HUES6 (cell line): ENCODE measurements at regions not wholly inside any gene's neighbourhood (a gene's known extent, or its start where the extent isn't known, plus 50 kb on each side); places are given as distances from the start of the nearest gene placed in this dataset.
"Not testable (repeated sequence)": the region's sequence is repeated elsewhere in the genome, so short reads cannot be mapped to it uniquely, and the experiment has no call there.

Experiments used
- H3K27ac ChIP-seq: 2 replicates; pipeline ENCODE4 v1.7.0; 2013; ENCODE audit warnings: low read depth, mild to moderate bottlenecking, low read length, inconsistent platforms
- H3K27me3 ChIP-seq: 2 replicates; pipeline ENCODE4 v1.6.1; 2013; ENCODE audit warnings: low read length; ENCODE audit not compliant: control insufficient read depth, insufficient read depth
- H3K36me3 ChIP-seq: 2 replicates; pipeline ENCODE4 v1.6.1; 2013; ENCODE audit warnings: low read length; ENCODE audit not compliant: control insufficient read depth, insufficient read depth
- H3K4me1 ChIP-seq: 2 replicates; pipeline ENCODE4 v1.6.1; 2013; ENCODE audit warnings: low read length; ENCODE audit not compliant: control insufficient read depth, insufficient read depth
- H3K4me3 ChIP-seq: 2 replicates; pipeline ENCODE4 v1.5.1; 2013; ENCODE audit warnings: low read depth, low read length
- H3K9ac ChIP-seq: one replicate; pipeline ENCODE4 v1.6.1; 2013; ENCODE audit warnings: mild to moderate bottlenecking, low read length
- H3K9me3 ChIP-seq: 2 replicates; pipeline ENCODE4 v1.6.1; 2013; ENCODE audit warnings: low read depth, low read length; ENCODE audit not compliant: control insufficient read depth, insufficient read depth

- Histone ChIP-seq H3K9me3 (no peaks in the 10 kb centered on the region), H3K36me3 (no peaks in the 10 kb centered on the region), H3K27ac (no peak overlapping the region), H3K9ac (no peak overlapping the region), H3K4me3 (no peak overlapping the region), H3K27me3 (no peaks in the 10 kb centered on the region), H3K4me1 (no peaks in the 10 kb centered on the region)
Observed at GRCh38 chr12:25794571-25794970, 163.9 kb upstream of the RASSF8 start.

GRCh38 chr12:25796523-25797000 lies 161.9 kb upstream of the RASSF8 start:
- Histone ChIP-seq H3K4me3 (no peak overlapping the region), H3K36me3 (no peaks in the 10 kb centered on the region), H3K4me1 (no peaks in the 10 kb centered on the region), H3K27ac (no peak overlapping the region), H3K9ac (no peak overlapping the region), H3K27me3 (no peaks in the 10 kb centered on the region), H3K9me3 (no peaks in the 10 kb centered on the region)

- Histone ChIP-seq H3K4me3 (no peak overlapping the region), H3K27me3 (no peaks in the 10 kb centered on the region), H3K9me3 (no peaks in the 10 kb centered on the region), H3K9ac (no peak overlapping the region), H3K4me1 (peaks cover 3% of the 10 kb centered on the region; the same call in 1 of the 2 replicates), H3K27ac (no peak overlapping the region), H3K36me3 (no peaks in the 10 kb centered on the region)
Observed at GRCh38 chr12:25797386-25797785, 161.1 kb upstream of the RASSF8 start.

GRCh38 chr12:25797949-25798348 lies 160.5 kb upstream of the RASSF8 start:
- no peak overlapping the region for H3K4me3 ChIP-seq
- H3K4me1 ChIP-seq = peaks cover 7% of the 10 kb centered on the region; the same call in 1 of the 2 replicates
- no peaks in the 10 kb centered on the region for H3K27me3 ChIP-seq
- H3K9me3 ChIP-seq = no peaks in the 10 kb centered on the region
- H3K27ac ChIP-seq = no peak overlapping the region
- no peaks in the 10 kb centered on the region for H3K36me3 ChIP-seq
- H3K9ac ChIP-seq = no peak overlapping the region

- Histone ChIP-seq H3K4me3 (no peak overlapping the region), H3K27me3 (no peaks in the 10 kb centered on the region), H3K36me3 (no peaks in the 10 kb centered on the region), H3K9me3 (no peaks in the 10 kb centered on the region), H3K4me1 (peaks cover 12% of the 10 kb centered on the region; the same call in 1 of the 2 replicates), H3K27ac (no peak overlapping the region), H3K9ac (no peak overlapping the region)
Observed at GRCh38 chr12:25800101-25800500, 158.4 kb upstream of the RASSF8 start.

GRCh38 chr12:25801734-25802133 lies 156.7 kb upstream of the RASSF8 start:
- Histone ChIP-seq H3K36me3 (no peaks in the 10 kb centered on the region), H3K27ac (no peak overlapping the region), H3K9me3 (no peaks in the 10 kb centered on the region), H3K9ac (no peak overlapping the region), H3K4me3 (no peak overlapping the region), H3K27me3 (no peaks in the 10 kb centered on the region), H3K4me1 (peaks cover 12% of the 10 kb centered on the region; the same call in 1 of the 2 replicates)

- H3K4me1 ChIP-seq = peaks cover 12% of the 10 kb centered on the region; the same call in 1 of the 2 replicates
- no peak overlapping the region for H3K27ac ChIP-seq
- no peaks in the 10 kb centered on the region for H3K27me3 ChIP-seq
- no peaks in the 10 kb centered on the region for H3K9me3 ChIP-seq
- no peak overlapping the region for H3K4me3 ChIP-seq
- no peak overlapping the region for H3K9ac ChIP-seq
- H3K36me3 ChIP-seq = no peaks in the 10 kb centered on the region
Observed at GRCh38 chr12:25802143-25802542, 156.3 kb upstream of the RASSF8 start.

- not testable (repeated sequence) for H3K4me3 ChIP-seq, H3K9me3 ChIP-seq, H3K9ac ChIP-seq, H3K27ac ChIP-seq, H3K27me3 ChIP-seq, H3K36me3 ChIP-seq
- H3K4me1 ChIP-seq = peaks cover 12% of the 10 kb centered on the region; the same call in 1 of the 2 replicates
Observed at GRCh38 chr12:25803029-25803664, 155.3 kb upstream of the RASSF8 start.

- not testable (repeated sequence) for H3K36me3 ChIP-seq, H3K4me3 ChIP-seq, H3K27me3 ChIP-seq, H3K27ac ChIP-seq, H3K9me3 ChIP-seq, H3K9ac ChIP-seq
- peaks cover 12% of the 10 kb centered on the region; the same call in 1 of the 2 replicates for H3K4me1 ChIP-seq
Observed at GRCh38 chr12:25804286-25804685, 154.2 kb upstream of the RASSF8 start.

GRCh38 chr12:25806271-25806670 lies 152.2 kb upstream of the RASSF8 start:
- Histone ChIP-seq H3K4me1 (peaks cover 12% of the 10 kb centered on the region; the same call in 1 of the 2 replicates), H3K27me3 (no peaks in the 10 kb centered on the region), H3K27ac (no peak overlapping the region), H3K4me3 (no peak overlapping the region), H3K36me3 (no peaks in the 10 kb centered on the region), H3K9ac (no peak overlapping the region), H3K9me3 (0 out of 2 replicates have a peak, but pooled peaks cover 5% of the 10 kb centered on the region)

- 0 out of 2 replicates have a peak, but pooled peaks cover 6% of the 10 kb centered on the region for H3K4me1 ChIP-seq
- no peak overlapping the region for H3K27ac ChIP-seq
- H3K27me3 ChIP-seq = no peaks in the 10 kb centered on the region
- H3K4me3 ChIP-seq = no peak overlapping the region
- 0 out of 2 replicates have a peak, but pooled peaks cover 5% of the 10 kb centered on the region for H3K9me3 ChIP-seq
- no peak overlapping the region for H3K9ac ChIP-seq
- H3K36me3 ChIP-seq = no peaks in the 10 kb centered on the region
Observed at GRCh38 chr12:25808604-25809003, 149.9 kb upstream of the RASSF8 start.
